GM19240 (cell line): ENCODE measurements at regions not wholly inside any gene's neighbourhood (a gene's known extent, or its start where the extent isn't known, plus 50 kb on each side); places are given as distances from the start of the nearest gene placed in this dataset.
"Not testable (repeated sequence)": the region's sequence is repeated elsewhere in the genome, so short reads cannot be mapped to it uniquely, and the experiment has no call there.

Experiments used
- DNase-seq: peaks from one replicate; pipeline ENCODE4 v3.0.0; 2011; ENCODE audit warnings: low spot score; ENCODE audit not compliant: insufficient read length

DNA sequence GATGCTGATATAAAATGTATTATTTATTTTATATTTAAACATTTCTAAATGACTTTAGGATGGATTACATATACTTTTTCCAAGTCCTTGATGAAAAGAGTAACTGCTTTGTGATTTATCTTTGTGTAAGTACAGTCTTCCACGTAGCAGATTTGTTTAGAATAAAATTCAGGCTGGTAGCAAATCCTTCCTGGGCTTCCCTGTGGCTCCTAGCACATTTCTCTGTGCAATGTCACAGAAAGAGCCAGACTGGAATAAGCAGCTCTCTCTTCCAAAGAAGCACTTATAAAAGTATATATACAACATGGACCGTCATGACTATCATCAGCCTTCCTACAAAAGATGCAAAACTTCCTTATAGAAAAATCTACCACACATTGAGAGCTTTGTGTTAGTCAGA is 388.6 kb downstream of the ACTL7B start:
- DNase-seq: no peak

- no peak for DNase-seq
Observed at GRCh38 chr9:108466304-108466703, 389.5 kb downstream of the ACTL7B start.

DNA sequence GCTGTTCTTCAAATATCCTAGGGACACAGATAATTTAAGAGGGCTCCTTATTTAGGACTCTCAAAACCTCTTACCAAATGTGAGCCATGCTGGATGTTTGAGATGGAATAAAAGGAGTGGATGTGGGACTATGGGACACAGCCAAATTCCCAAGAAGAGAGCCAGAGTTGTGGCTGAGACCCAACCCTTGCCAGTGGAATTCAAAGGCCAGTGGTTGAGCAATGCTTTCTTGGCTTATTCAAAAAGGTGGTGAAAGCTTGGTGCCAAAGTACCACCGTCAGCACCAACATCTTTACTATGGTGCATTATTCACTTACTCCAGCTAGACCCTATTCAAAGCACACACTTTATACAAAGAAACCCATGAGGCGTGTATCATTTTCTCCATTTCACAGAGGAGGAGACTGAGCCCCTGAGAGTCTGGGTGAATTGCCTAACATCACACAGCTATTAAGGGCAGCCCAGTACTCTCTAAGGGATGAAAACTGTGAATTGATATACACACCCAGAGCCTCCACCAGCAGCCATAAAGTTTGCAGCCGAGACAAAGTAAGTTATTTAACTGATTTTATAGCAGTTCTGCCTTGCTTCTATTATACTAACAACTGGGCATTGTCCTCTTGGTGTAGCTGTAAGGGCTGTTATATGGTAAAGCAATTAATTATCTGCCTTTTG is 391.7 kb downstream of the ACTL7B start:
- no peak for DNase-seq

- DNase-seq: no peak
Observed at GRCh38 chr9:108456903-108457302, 398.9 kb downstream of the ACTL7B start.

DNA sequence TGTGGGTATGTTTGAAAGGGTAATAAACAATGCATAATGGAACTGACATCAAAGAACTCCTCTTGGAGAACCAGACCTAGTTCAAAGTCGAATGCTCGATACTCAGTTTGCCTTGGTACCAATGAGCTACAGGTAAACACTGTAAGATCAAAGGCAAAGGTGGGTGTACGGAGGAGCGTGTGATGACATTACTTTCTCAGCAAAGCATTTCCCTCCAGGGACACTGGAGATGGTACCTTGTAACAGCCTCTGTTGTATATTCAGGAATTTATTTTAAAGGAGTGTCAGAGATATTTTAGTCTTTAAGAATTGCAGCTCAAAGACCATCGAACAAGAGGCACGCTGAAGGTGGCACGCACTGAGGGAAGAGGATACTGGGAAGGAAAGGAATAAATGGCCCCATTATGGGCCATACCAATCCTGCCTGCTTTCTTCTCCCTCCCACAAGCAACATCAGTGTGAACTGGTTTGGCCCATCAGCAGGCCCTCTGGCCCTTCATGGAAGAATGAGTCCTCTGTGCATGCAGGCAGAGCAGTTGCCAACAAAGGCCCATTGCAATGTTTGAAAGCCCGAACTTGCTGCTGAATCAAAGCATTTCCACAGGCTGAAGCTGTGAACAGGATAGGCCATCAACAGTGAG is 410.2 kb downstream of the ACTL7B start:
- DNase-seq: no peak

GRCh38 chr9:108444400-108445358 is 411.1 kb downstream of the ACTL7B start:
- DNase-seq: no peak

DNA sequence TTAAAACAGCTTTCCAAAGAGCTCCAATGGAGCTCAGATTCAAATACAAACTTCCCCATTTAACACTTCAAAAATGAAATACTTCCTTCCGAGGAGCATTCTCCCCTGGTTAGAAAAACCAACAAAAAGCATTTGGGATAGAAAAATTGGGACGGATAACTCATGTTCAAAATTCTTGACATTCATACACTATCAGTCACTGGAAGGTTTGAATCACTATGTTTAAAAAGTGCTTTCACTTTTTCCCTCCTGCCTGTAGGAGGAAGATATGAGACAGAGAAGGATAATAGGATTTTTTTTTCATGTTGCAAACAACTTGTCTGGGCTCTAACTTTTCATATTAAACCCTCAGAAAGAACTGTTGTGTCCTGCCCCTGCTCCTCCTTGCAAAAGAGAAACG is 412.0 kb downstream of the ACTL7B start:
- no peak for DNase-seq

GRCh38 chr9:108443019-108443633 is 412.7 kb downstream of the ACTL7B start:
- DNase-seq: no peak

DNA sequence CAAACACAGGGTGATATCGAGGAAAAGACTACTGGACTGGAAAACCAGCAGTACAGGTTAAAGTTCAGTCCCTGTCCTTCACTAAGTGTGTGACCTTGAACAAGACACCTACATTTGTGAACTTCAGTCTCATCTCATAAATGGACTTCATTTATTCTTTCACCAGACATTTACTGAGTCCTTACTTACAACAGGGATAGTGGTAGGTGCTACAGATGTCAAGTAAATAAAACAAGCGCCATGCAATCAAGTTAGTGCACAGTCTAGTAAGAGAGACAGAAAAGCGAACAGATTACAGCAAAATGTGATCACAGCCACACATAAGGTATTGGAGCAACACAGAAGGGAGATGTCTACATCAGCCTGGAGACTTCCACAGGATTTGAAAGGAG is 413.2 kb downstream of the ACTL7B start:
- DNase-seq: no peak

DNA sequence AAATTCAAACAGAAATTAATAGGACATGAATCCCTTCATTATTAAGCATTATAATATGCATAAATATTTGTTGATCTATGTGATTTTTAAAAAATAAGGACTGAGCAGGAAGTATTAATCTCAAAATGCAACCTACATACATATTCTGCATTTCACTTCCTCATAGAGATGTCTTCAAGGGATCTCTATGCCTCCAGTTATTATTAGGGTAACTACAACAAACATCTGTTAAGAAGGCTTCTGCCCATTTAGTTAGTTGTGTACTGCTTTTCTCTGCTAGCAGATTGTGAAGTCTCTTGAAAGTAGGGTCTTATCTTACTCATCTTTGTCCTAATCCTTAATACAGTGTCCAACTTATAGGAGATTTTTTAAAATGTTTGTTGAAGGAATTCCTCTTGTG is 414.1 kb downstream of the ACTL7B start:
- no peak for DNase-seq

- DNase-seq: no peak
Observed at GRCh38 chr9:108441251-108441650, 414.5 kb downstream of the ACTL7B start.

- no peak for DNase-seq
Observed at GRCh38 chr9:108439947-108440346, 415.8 kb downstream of the ACTL7B start.

DNA sequence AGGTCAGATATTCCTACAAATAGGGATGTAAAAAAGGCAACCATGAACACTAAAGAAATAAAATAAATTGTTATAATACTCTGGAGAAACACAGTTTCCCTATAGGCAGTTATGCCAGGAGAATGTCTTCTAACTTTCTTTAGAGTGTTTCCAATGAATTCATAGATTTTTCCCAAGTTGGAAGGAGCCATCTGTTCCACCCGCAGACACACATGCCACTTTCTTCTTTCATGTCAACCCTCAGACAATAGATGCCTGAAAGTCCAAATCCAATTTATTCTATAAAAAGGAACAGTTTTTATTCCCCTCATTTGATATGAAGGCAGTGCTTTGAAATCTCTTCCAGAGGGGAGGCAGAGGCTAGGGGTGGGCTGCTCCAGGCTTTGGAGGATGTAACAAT is 418.1 kb downstream of the ACTL7B start:
- no peak for DNase-seq

DNA sequence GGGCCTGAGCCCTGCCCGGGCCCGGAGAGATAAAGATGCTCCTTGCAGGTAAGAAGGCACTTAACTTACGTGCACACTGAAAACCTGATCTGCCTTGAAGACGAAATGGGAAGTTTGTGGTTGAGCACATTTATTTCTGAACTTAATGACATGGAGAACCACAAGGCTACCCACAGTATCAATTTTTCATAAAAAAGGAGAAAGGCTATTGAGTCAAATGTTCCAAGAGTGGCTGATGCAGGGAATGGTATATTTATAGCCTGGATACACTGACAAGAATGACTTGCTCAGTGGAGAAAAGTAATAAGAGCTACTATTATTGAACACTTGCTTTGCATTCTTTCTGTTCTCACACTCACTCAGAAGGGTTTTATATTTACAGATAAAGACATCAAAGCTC is 419.3 kb downstream of the ACTL7B start:
- no peak for DNase-seq

DNA sequence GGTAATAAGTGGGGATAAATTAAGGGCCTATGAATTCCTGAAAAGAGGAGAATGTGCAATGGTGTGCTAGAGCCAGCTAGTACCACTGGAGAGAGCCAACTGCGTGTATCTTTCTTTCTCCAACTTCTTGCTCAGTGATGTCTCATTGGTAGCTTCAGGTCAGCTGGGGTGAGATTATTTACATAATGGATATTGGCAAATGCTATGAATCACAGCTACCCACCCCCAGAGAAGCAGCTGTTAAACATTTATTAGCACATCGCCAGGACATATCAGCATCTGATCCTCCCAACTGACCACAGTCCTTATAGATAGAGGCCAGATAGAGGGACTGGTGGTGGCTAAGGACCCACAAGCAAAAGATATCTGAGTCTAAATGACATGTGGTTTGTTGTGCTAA is 421.3 kb downstream of the ACTL7B start:
- DNase-seq: no peak

GRCh38 chr9:108434036-108434435 is 421.8 kb downstream of the ACTL7B start:
- no peak for DNase-seq

GRCh38 chr9:108430655-108431054 is 425.1 kb downstream of the ACTL7B start:
- no peak for DNase-seq

DNA sequence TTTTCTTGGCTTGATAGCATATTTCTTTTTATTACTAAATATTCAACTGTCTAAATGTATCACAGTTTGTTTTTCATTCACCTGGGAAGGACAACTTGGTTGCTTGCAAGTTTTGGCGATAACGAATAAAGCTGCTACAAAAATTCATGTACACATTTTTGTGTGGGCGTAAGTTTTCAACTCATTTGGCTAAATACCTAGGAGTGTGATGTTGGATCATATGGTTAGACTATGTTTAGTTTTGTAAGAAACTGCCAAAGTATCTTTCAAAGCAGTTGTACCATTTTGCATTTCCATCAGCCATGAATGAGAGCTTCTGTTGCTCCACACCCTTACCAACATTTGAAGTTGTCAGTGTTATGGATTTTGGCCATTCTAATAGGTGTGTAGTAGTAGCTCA is 428.0 kb downstream of the ACTL7B start:
- DNase-seq: no peak

DNA sequence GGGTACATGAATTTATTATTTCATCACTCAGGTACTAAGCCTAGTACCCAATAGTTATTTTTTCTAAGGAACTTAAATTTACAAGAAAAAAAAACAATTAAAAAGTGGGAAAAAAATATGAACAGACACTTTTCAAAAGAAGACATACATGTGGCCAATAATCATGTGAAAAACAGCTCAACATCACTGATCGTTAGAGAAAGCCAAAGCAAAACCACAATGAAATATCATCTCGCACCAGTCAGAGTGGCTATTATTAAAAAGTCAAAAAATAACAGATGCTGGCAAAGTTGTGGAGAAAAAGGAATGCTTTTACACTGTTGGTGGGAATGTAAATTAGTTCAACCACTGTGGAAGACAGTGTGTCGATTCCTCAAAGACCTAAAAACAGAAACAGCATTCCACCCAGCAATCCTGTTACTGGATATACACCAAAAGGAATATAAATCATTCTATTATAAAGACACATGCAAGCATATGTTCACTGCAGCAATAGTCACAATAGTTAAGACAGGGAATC is 429.3 kb downstream of the ACTL7B start:
- DNase-seq: not testable (repeated sequence)

GRCh38 chr9:108423433-108423832 is 432.4 kb downstream of the ACTL7B start:
- no peak for DNase-seq

- DNase-seq: no peak
Observed at GRCh38 chr9:108419379-108419778, 436.4 kb downstream of the ACTL7B start.

- no peak for DNase-seq
Observed at GRCh38 chr9:108417726-108418125, 438.1 kb downstream of the ACTL7B start.
